AG09309 (cell line): ENCODE measurements at regions not wholly inside any gene's neighbourhood (a gene's known extent, or its start where the extent isn't known, plus 50 kb on each side); places are given as distances from the start of the nearest gene placed in this dataset.
"Not testable (repeated sequence)": the region's sequence is repeated elsewhere in the genome, so short reads cannot be mapped to it uniquely, and the experiment has no call there.

Experiments used
- DNase-seq: peaks from one replicate; pipeline ENCODE4 v3.0.0-alpha.2; 2010; ENCODE audit warnings: low read depth
- H3K4me3 ChIP-seq: 2 replicates; pipeline ENCODE4 v1.5.1; 2011; ENCODE audit warnings: mild to moderate bottlenecking, low read depth, low read length, moderate library complexity; ENCODE audit not compliant: control insufficient read depth
- CTCF ChIP-seq: IDR thresholded peaks from 2 replicates; pipeline ENCODE4 v1.5.1; 2011; ENCODE audit warnings: mild to moderate bottlenecking, low read depth, low read length, inconsistent platforms; ENCODE audit not compliant: insufficient read depth, control insufficient read depth; ENCODE audit errors: missing control alignments

- no peak for DNase-seq
- H3K4me3 ChIP-seq, result no peak overlapping the region
- TF ChIP-seq CTCF, result no peak
These were observed 454.1 kb upstream of the DCN start for GRCh38 chr12:91636721-91637120.

DNA sequence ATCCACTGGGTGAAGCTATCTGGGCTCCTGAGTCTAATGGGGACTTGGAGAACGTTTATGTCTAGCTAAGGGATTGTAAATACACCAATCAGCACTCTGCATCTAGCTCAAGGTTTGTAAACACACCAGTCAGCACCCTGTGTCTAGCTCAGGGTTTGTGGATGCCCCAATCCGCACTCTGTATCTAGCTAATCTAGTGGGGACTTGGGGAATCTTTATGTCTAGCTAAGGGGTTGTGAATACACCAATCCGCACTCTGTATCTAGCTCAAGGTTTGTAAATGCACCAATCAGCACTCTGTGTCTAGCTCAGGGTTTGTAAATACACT, 451.7 kb upstream of the DCN start:
- H3K4me3 ChIP-seq, DNase-seq: not testable (repeated sequence)

GRCh38 chr12:91633734-91634357, 451.2 kb upstream of the DCN start:
- no peak for DNase-seq
- no peak overlapping the region for H3K4me3 ChIP-seq

DNA sequence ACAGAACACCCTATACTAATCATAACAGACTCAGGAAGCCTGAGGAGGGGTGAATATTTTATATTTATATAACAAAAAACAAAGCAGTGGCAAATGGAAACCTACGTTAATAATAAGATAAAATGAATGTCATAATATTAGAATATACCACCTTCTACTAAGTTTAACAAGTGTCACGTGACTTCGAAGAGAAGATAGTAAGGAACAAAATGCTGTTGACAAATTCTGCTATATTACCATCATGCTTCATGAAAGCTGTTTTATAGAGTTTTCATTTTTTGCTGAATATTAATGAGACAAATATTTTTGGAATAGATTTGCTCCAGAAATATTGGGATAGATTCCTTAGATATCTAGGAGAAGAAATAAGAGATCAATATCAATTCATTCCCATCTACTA, 450.6 kb upstream of the DCN start:
- DNase-seq, result no peak
- no peak for TF ChIP-seq CTCF

More at GRCh38 chr12:91633734-91634357, 451.2 kb upstream of the DCN start:
- no peak for TF ChIP-seq CTCF

DNA sequence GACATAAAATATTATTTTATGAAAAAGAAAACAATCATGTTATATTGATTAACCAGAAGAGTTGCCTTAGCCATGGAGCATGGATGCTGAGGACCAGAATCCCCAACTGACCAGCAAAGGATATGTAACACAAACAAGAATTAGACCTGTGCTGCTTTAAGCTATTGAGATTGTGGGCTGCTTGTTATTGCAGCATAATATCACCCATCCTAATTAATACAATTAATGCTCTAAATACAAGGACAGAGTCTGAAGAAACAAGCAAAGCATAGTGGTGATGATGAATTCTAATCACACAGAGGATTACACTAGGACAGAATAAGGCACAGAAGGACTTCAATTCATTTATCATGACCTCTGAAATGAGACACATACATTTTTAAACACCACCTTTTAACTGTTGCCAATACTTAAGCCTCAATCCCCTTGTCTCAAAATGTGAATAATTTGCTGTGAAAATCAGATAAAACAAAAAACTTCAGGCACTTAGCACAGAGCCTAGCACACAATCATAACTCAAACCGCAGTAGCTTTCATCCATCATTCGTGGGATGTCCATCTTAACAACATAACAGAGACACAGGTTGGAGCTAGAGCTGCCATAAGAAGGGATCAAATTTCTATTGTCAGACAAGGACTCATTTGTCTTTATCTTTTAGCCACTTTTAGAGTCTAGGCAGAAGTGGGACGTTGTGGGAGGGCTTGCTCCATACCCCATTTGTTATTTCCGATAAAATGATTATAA, 449.6 kb upstream of the DCN start:
- no peak for TF ChIP-seq CTCF
- H3K4me3 ChIP-seq, result no peak overlapping the region
- DNase-seq, result no peak

More for the DNA sequence above, 450.6 kb upstream of the DCN start:
- no peak overlapping the region for H3K4me3 ChIP-seq

DNA sequence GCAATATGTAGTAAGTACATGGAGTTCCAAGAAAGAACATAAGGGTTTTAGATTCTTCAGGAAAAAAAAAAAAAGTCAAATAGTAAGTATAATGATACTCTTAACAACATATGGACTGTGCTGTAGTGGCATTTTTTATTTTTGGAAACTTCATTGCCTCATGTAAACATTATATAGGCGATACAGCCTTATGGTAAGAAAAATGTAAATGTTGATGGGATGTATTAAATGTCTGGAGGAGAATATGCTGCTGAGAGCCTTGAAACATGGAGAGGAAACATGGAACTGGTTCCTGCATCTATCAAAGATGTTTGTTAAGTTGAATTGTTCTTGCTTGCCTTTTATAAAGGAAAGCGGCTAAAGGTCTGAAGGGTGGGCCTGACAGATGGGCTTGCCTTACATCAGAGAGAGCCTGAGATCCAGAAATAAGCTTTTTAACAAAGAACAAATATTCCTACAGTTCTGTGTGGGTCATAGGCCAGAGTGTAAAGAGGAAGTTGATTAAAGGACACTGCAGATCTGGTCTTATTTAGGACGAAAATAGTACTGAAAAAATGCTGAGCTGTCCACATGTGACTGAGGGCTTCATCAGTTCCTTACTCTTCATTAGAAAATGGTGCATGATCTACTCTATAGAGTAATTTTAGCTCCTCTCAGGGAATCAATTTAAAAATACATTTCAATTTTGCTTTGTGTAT, 448.1 kb upstream of the DCN start:
- DNase-seq, result no peak
- no peak for TF ChIP-seq CTCF
- H3K4me3 ChIP-seq, result no peak overlapping the region

GRCh38 chr12:91630083-91630482, 447.5 kb upstream of the DCN start:
- no peak for DNase-seq
- H3K4me3 ChIP-seq, result no peak overlapping the region
- TF ChIP-seq CTCF, result no peak
